Effector CD8-positive, alpha-beta T cell (primary cell): ENCODE measurements at regions not wholly inside any gene's neighbourhood (a gene's known extent, or its start where the extent isn't known, plus 50 kb on each side); places are given as distances from the start of the nearest gene placed in this dataset.
"Not testable (repeated sequence)": the region's sequence is repeated elsewhere in the genome, so short reads cannot be mapped to it uniquely, and the experiment has no call there.

Experiments used
- DNase-seq: peaks from one replicate; lab custom pipeline; 2025; lab: John Stamatoyannopoulos, UW

- DNase-seq: no peak
Measured at GRCh38 chr3:157920822-157921700, 185.2 kb downstream of the SHOX2 start.

GRCh38 chr3:157919319-157919887, 186.8 kb downstream of the SHOX2 start:
- DNase-seq: no peak

GRCh38 chr3:157918402-157918801, 187.8 kb downstream of the SHOX2 start:
- DNase-seq: no peak

GRCh38 chr3:157916672-157917071, 189.5 kb downstream of the SHOX2 start:
- no peak for DNase-seq

- no peak for DNase-seq
Measured at GRCh38 chr3:157914882-157915281, 191.3 kb downstream of the SHOX2 start.

GRCh38 chr3:157913741-157914150, 192.5 kb downstream of the SHOX2 start:
- no peak for DNase-seq

GRCh38 chr3:157912514-157913451, 193.4 kb downstream of the SHOX2 start:
- DNase-seq: no peak

GRCh38 chr3:157906627-157907026, 199.6 kb downstream of the SHOX2 start:
- DNase-seq: no peak

GRCh38 chr3:157905885-157906284, 200.3 kb downstream of the SHOX2 start:
- no peak for DNase-seq

- DNase-seq: not testable (repeated sequence)
Measured at GRCh38 chr3:157902680-157903079, 203.5 kb downstream of the SHOX2 start.

- DNase-seq: no peak
Measured at GRCh38 chr3:157888040-157888439, 218.2 kb downstream of the SHOX2 start.

GRCh38 chr3:157876556-157876955, 229.7 kb downstream of the SHOX2 start:
- no peak for DNase-seq

- DNase-seq: no peak
Measured at GRCh38 chr3:157872902-157873301, 233.3 kb downstream of the SHOX2 start.

GRCh38 chr3:157871838-157872460, 234.3 kb downstream of the SHOX2 start:
- DNase-seq: no peak

- no peak for DNase-seq
Measured at GRCh38 chr3:157871248-157871647, 235.0 kb downstream of the SHOX2 start.

- no peak for DNase-seq
Measured at GRCh38 chr3:157868946-157869345, 237.3 kb downstream of the SHOX2 start.

- no peak for DNase-seq
Measured at GRCh38 chr3:157868196-157868595, 238.0 kb downstream of the SHOX2 start.

GRCh38 chr3:157865352-157866000, 240.7 kb downstream of the SHOX2 start:
- DNase-seq: peak; percentile 1

- no peak for DNase-seq
Measured at GRCh38 chr3:157861076-157861765, 245.0 kb downstream of the SHOX2 start.

GRCh38 chr3:157859541-157859940, 246.7 kb downstream of the SHOX2 start:
- no peak for DNase-seq

- DNase-seq: no peak
Measured at GRCh38 chr3:157858821-157859220, 247.4 kb downstream of the SHOX2 start.
